ENCODE measurements at regions not wholly inside any gene's neighbourhood (a gene's known extent, or its start where the extent isn't known, plus 50 kb on each side); places are given as distances from the start of the nearest gene placed in this dataset.
A peak's percentile ranks its signal among the peaks of the same experiment; 100 is the strongest.

- no peak for DNase-seq (ENCODE audit: extremely low spot score)
- CTCF ChIA-PET = interaction anchor here (1.3 to 1.5 kb wide), 2 partner anchors 10 to 12 kb away, joined by 5 read pairs; no protein-coding TSS in a partner anchor
- TF ChIP-seq, protein P1, sequence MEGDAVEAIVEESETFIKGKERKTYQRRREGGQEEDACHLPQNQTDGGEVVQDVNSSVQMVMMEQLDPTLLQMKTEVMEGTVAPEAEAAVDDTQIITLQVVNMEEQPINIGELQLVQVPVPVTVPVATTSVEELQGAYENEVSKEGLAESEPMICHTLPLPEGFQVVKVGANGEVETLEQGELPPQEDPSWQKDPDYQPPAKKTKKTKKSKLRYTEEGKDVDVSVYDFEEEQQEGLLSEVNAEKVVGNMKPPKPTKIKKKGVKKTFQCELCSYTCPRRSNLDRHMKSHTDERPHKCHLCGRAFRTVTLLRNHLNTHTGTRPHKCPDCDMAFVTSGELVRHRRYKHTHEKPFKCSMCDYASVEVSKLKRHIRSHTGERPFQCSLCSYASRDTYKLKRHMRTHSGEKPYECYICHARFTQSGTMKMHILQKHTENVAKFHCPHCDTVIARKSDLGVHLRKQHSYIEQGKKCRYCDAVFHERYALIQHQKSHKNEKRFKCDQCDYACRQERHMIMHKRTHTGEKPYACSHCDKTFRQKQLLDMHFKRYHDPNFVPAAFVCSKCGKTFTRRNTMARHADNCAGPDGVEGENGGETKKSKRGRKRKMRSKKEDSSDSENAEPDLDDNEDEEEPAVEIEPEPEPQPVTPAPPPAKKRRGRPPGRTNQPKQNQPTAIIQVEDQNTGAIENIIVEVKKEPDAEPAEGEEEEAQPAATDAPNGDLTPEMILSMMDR (IDR thresholded peaks at IDR 0.05; ENCODE audit: control extremely low read depth, extremely low read depth, low read depth, missing control alignments) = no peak
- POLR2A ChIA-PET = no interaction called here
Measured at GRCh38 chr10:118937226-118937625, 92.3 kb upstream of the NANOS1 start.

GRCh38 chr10:118939211-118940007 lies 90.1 kb upstream of the NANOS1 start:
- DNase-seq (ENCODE audit: extremely low spot score) = no peak
- ChIA-PET POLR2A (no interaction called here), CTCF (no interaction called here)
- TF ChIP-seq, protein P1 (IDR thresholded peaks at IDR 0.05; ENCODE audit: control extremely low read depth, extremely low read depth, low read depth, missing control alignments) = no peak

GRCh38 chr10:118940386-118940785 lies 89.1 kb upstream of the NANOS1 start:
- POLR2A ChIA-PET = no interaction called here
- no peak for DNase-seq (ENCODE audit: extremely low spot score)
- CTCF ChIA-PET = no interaction called here
- TF ChIP-seq, protein P1 (IDR thresholded peaks at IDR 0.05; ENCODE audit: control extremely low read depth, extremely low read depth, low read depth, missing control alignments) = no peak

DNA sequence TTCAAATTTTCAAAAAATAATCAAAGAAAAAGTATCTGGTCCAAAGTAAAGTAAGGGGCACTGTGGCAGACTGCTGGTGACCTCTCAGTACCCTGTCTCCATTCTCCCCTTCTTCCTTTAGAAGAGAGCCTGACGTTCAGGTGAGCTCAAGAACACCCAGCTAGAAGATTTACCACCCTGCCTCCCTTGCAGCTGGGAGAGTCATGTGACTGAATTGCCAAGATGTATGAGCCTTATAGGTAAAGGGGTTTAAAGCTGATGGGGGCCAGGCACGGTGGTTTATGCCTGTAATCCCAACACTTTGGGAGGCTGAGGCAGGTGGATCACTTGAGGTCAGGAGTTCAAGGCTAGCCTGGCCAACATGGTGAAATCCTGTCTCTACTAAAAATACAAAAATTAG lies 86.3 kb upstream of the NANOS1 start:
- CTCF ChIA-PET = no interaction called here
- POLR2A ChIA-PET = no interaction called here
- DNase-seq (ENCODE audit: extremely low spot score) = no peak
- TF ChIP-seq, protein P1 (IDR thresholded peaks at IDR 0.05; ENCODE audit: control extremely low read depth, extremely low read depth, low read depth, missing control alignments) = no peak

GRCh38 chr10:118944959-118945633 lies 84.4 kb upstream of the NANOS1 start:
- CTCF ChIA-PET = no interaction called here
- POLR2A ChIA-PET = no interaction called here
- no peak for DNase-seq (ENCODE audit: extremely low spot score)
- TF ChIP-seq, protein P1 (IDR thresholded peaks at IDR 0.05; ENCODE audit: control extremely low read depth, extremely low read depth, low read depth, missing control alignments) = no peak

DNA sequence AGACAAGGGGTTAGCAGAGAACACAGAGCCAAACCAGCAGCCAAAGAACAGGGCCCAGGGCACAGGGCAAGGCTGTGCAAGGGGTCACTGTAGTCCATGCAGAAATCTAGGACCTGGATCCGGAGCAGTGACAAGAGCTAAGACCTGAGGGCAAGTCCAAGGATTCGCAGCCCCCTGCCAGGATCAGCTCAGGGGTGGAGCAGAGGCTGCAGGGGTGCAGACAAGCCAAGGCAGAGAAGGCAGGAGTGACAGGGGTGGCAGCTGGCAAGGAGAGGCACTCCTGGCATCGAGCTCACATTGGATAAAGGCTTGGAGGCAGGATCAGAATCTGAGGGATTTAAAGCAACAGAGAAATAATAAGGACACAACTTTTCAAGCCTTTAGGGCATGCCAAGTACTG lies 80.7 kb upstream of the NANOS1 start:
- TF ChIP-seq, protein P1 (IDR thresholded peaks at IDR 0.05; ENCODE audit: control extremely low read depth, extremely low read depth, low read depth, missing control alignments) = no peak
- CTCF ChIA-PET = interaction anchor here (0.9 to 1.9 kb wide), 2 partner anchors 11 to 34 kb away, joined by 3 to 5 read pairs; no protein-coding TSS in a partner anchor
- POLR2A ChIA-PET = interaction anchor here (0.5 kb wide), 1 partner anchor 104 kb away, joined by 9 read pairs; no protein-coding TSS in a partner anchor
- DNase-seq (ENCODE audit: extremely low spot score) = peak; percentile 13

All from GM10248 (cell line).